RPMI7951 (cell line): ENCODE measurements at regions not wholly inside any gene's neighbourhood (a gene's known extent, or its start where the extent isn't known, plus 50 kb on each side); places are given as distances from the start of the nearest gene placed in this dataset.

Experiments used
- DNase-seq: peaks from one replicate; pipeline ENCODE4 v3.0.0-alpha.2; 2012; ENCODE audit warnings: low read depth

GRCh38 chr14:97854918-97855317, 1057.7 kb downstream of the VRK1 start:
- DNase-seq: no peak

GRCh38 chr14:97866195-97866594, 1069.0 kb downstream of the VRK1 start:
- DNase-seq: no peak

GRCh38 chr14:97866664-97867063, 1069.5 kb downstream of the VRK1 start:
- DNase-seq: no peak

GRCh38 chr14:97873291-97873690, 1076.1 kb downstream of the VRK1 start:
- DNase-seq: no peak

GRCh38 chr14:97874394-97874793, 1077.2 kb downstream of the VRK1 start:
- no peak for DNase-seq

GRCh38 chr14:97878206-97878605, 1081.0 kb downstream of the VRK1 start:
- no peak for DNase-seq

GRCh38 chr14:97878727-97879126, 1081.5 kb downstream of the VRK1 start:
- no peak for DNase-seq

GRCh38 chr14:97887690-97888089, 1090.5 kb downstream of the VRK1 start:
- DNase-seq: no peak

GRCh38 chr14:97888331-97888730, 1091.1 kb downstream of the VRK1 start:
- DNase-seq: no peak

- no peak for DNase-seq
Observed at GRCh38 chr14:97891515-97891914, 1094.3 kb downstream of the VRK1 start.

GRCh38 chr14:97894552-97894951, 1097.4 kb downstream of the VRK1 start:
- no peak for DNase-seq

- DNase-seq: no peak
Observed at GRCh38 chr14:97900196-97900854, 1103.1 kb downstream of the VRK1 start.

- no peak for DNase-seq
Observed at GRCh38 chr14:97902630-97903029, 1105.4 kb downstream of the VRK1 start.

- DNase-seq: no peak
Observed at GRCh38 chr14:97903821-97904220, 1106.6 kb downstream of the VRK1 start.

GRCh38 chr14:97912217-97912616, 1115.0 kb downstream of the VRK1 start:
- DNase-seq: no peak

GRCh38 chr14:97916100-97916499, 1118.9 kb downstream of the VRK1 start:
- no peak for DNase-seq

GRCh38 chr14:97916669-97917568, 1119.7 kb downstream of the VRK1 start:
- no peak for DNase-seq

GRCh38 chr14:97920201-97920600, 1123.0 kb downstream of the VRK1 start:
- DNase-seq: no peak

GRCh38 chr14:97921296-97921695, 1124.1 kb downstream of the VRK1 start:
- DNase-seq: no peak

GRCh38 chr14:97924922-97925613, 1127.9 kb downstream of the VRK1 start:
- no peak for DNase-seq

GRCh38 chr14:97930166-97930565, 1133.0 kb downstream of the VRK1 start:
- no peak for DNase-seq

GRCh38 chr14:97931273-97931672, 1134.1 kb downstream of the VRK1 start:
- DNase-seq: no peak

GRCh38 chr14:97942921-97943320, 1145.7 kb downstream of the VRK1 start:
- DNase-seq: no peak
